NCI-H1930 (cell line): ENCODE measurements at regions not wholly inside any gene's neighbourhood (a gene's known extent, or its start where the extent isn't known, plus 50 kb on each side); places are given as distances from the start of the nearest gene placed in this dataset.

Experiments used
- DNase-seq, 2 experiments: peaks; one replicate each; lab custom pipeline; 2025; lab: John Stamatoyannopoulos, UW

- DNase-seq: no peak
Measured at GRCh38 chr5:17893026-17893635, 258.9 kb downstream of the TAF11L14 start.

DNA sequence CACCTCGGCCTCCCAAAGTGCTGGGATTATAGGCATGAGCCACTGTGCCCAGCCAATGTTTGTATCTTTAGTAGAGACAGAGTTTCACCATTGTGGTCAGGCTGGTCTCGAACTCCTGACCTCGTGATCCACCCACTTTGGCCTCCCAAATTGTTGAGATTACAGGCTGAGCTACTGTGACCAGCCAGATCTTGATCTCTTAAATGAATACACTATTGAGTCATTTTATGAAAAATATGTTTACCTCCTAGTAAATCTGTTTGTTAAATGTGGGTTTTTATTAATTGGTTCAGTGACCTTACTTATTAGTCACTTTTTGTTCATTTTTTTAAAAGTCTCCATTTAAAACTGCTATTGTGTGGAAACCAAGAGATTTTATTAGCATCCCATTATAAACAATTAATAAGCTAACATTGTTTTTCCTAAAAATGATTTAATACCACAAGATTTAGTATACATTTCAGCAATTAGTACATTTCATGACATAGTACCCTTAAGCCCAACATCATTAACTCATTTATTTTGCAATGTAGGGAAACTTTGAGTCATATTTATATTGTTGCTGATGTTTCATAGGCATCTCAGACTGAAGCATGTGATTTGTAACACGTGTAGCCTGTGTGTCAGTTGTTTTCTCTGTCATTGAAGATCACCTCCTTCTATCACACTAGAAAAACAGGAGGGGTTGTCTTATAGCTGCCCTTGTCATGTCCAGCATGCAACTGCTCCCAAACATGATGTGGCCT is 261.2 kb downstream of the TAF11L14 start:
- no peak for DNase-seq

GRCh38 chr5:17896605-17897004 is 262.3 kb downstream of the TAF11L14 start:
- DNase-seq: no peak

GRCh38 chr5:17897776-17898175 is 263.5 kb downstream of the TAF11L14 start:
- DNase-seq: no peak

DNA sequence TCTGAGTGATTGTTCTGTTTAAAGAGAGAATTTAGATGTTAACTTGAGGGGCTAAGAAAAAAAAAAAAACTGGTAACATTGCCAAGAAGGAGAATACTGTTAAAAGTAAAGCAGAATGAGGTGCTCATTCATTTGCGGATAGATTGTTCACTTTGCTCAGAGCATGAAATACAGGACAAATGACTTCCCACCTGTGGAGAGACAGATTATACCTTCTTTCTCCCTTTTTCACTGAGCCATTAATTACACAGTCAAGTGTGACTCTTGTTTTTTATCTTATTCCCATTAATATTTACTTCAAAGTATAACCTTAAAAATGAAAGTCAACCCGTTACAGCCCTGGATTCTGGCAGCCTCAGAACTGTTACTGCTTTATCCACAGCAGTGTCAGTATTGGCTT is 264.5 kb downstream of the TAF11L14 start:
- no peak for DNase-seq

DNA sequence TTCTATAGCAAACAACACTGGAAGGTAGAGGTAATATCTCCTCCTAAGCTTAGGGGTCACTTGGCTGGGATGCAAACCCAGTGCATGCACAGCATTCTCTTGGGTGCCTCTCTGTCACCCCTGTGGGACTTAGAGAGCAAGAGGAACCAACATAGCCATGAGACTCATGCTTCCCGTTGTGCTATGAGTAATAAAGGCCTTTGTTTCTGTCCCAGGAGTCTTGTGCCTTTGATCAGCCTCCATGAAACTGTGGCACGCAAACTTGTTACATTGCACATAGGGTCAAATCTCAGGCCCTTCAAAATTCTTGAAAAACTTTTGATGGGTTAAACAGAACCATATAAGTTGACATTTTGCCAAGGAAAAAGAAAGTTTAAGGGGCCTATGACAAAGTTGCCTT is 272.8 kb downstream of the TAF11L14 start:
- DNase-seq: no peak

- DNase-seq: no peak
Measured at GRCh38 chr5:17910318-17910717, 276.1 kb downstream of the TAF11L14 start.

DNA sequence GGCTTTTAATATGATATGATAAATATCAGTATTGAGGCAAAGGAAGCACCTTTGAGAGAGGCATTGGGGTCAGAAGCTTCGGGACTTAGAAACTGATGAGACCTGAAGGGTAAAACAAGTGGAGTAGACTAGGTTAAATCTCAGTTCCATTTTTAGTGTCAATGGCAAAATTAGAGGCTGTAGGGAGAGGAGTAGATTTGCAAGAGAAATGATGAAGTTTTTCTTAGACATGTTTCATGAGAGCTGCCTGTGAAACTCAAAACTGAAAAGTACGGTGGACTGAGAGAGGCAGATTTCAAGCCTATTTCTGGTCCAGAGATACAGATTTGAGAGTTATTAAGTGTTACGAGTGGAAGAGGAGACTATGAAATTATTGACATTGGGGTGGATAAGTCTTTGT is 278.5 kb downstream of the TAF11L14 start:
- no peak for DNase-seq

DNA sequence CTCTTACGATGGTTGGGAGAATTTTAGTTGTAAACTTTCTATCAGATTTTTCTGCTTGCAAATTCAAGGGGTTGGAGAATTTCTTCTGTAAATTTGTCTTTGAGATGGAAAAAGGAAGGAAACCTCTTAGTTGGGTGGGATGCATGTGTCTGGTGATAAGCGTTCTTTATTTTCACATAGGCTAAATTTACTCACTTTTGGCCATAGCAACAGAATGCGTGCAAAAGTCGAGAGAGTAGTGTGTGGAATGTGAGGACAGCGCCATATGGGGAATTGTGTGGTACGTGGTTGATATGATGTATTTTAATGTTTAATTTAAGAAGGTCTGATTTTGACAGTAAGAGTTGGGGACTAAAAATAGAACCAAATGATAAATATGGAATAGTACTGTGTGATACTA is 282.2 kb downstream of the TAF11L14 start:
- no peak for DNase-seq

DNA sequence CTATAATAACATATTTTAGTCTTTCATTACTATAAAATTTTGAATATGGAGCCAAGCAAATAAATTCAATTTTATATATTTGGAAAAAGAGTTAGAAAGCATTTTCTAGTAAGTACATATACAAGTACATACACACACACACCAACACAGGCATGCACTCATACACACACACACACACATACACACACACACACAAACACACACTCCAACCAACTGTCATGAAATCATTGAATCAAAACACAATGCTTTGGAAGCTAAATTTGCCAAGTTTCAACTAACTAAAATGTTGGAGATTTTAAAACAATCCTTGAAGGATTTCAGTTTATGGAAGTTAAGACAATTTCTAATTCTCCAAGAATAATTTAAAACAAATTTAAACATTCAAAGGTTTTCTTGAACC is 283.2 kb downstream of the TAF11L14 start:
- DNase-seq: no peak

DNA sequence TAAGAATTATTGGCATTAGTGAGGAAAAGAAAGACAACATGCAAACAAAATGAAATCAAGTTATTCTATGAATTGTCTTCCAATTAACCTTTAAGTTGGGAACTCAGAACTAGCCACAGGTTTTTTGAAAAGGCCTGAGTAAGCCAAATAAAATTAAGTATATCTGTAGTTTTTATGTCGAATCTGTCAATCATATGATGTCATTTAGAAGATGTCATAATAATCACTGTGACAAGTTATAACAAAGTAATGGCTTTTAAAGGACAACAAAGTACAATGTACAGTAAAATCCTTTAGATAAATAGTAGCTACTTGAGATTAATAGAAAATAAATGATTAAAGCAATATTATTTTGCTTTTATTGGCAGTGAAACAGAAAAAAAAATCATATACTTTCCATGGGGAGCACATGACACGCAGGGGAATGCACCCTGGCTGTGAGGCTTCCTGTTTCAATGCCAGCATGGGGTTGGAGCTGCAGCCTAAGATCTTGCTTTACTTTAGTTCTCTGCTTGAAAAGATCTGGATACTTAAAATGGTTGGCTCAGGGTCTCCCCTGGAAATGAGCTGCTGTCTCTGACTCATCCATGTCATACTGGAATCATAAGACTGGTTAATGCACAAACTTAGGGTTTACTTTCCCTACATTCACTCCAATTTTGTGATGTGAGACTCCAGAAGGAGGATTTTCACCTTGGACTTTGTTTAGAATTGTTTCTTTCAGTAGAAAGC is 284.3 kb downstream of the TAF11L14 start:
- DNase-seq: no peak

GRCh38 chr5:17925276-17925675 is 291.0 kb downstream of the TAF11L14 start:
- DNase-seq: no peak

- DNase-seq: no peak
Measured at GRCh38 chr5:17928581-17928981, 294.3 kb downstream of the TAF11L14 start.

- no peak for DNase-seq
Measured at GRCh38 chr5:17929171-17929570, 294.9 kb downstream of the TAF11L14 start.

GRCh38 chr5:17930346-17930745 is 296.1 kb downstream of the TAF11L14 start:
- no peak for DNase-seq

- DNase-seq: no peak
Measured at GRCh38 chr5:17944046-17944445, 309.8 kb downstream of the TAF11L14 start.

DNA sequence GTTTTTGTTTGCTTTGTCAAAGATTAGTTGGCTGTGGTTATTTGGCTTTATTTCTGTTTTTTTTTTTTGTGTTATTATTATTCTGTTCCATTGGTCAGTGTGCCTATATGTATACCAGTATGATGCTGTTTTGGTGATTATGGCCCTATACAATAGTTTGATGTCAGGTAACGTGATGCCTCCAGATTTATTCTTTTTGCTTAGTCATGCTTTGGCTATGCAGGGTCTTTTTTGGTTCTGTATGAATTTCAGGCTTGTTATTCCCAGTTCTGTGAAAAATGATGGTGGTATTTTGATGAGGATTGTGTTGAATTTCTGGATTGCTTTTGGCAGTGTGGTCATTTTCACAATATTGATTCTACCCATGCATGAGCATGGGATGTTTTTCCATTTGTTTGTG is 312.8 kb downstream of the TAF11L14 start:
- no peak for DNase-seq

DNA sequence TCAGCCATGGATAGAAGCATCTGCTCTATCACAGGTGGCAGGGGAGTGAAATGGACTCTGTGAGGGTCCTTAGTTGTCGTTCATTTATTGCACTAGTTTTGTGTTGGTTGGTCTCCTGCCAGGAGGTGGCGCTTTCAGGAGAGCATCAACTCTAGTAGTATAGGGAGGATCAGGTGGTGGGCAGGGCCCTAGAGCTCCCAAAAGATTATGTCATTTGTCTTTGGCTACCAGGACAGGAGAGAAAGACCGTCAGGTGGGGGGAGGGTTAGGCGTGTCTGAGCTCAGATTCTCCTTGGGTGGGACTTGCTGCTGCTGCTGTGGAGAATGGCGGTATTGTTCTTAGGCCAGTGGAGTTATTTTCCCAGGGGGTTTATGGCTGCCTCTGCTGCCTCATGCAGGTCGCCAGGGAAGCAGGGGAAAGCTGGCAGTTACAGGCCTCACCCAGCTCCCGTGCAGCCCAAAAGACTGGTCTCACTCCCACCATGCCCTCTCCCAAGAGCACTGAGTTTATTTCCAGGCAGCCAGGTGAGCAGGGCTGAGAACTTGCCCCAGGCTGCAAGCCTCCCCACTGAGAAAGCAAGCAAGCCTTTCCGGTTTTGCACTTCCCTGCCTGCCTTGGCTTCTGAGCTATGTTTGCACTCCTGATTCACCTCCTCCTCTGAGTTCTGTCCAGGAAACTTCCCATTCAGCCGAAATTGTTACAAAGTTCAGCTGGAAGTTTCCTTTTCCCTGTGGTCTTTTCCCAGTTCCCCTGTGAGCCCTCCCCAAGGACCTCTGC is 317.3 kb downstream of the TAF11L14 start:
- no peak for DNase-seq

DNA sequence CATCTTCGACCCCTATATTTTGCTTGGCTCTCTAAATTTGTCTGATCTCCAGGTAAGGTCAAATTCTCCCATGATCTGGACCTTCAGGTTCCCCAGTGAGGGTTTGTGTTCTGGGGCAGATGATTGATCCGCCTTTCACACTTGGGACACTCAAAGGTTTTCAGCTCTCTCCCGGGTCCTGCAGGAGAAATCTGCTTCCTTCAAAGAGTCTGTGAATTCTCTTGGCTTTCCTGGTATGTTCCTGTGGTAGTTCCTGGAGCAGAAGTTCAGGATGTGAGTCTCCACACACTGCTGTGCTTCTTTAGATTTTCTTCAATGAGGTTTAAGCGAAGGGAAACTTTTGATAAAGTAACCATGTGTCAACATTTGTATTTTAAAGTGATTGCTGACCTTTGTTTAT is 318.0 kb downstream of the TAF11L14 start:
- no peak for DNase-seq

GRCh38 chr5:17964067-17964466 is 329.8 kb downstream of the TAF11L14 start:
- no peak for DNase-seq

- no peak for DNase-seq
Measured at GRCh38 chr5:17966640-17967402, 332.6 kb downstream of the TAF11L14 start.

DNA sequence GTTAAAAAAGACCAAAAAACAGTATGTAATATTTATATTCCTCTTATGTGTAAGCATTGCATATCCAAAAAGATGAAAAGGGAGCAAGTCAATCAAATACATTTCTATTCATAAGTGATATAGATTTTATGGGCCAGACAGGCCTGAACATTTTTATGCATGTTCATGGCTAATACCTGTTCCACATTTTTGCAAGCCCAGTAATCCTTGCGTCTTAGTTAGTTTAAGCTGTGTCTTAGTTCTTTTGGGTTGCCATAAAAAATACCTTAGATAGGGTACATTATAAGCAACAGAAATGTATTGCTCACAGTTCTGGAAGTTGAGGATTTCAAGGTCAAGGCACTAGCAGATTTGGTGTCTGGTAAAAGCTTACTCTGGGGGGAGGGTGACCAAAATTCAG is 342.1 kb downstream of the TAF11L14 start:
- no peak for DNase-seq
